GM21447 (cell line): ENCODE measurements at regions not wholly inside any gene's neighbourhood (a gene's known extent, or its start where the extent isn't known, plus 50 kb on each side); places are given as distances from the start of the nearest gene placed in this dataset.
"Not testable (repeated sequence)": the region's sequence is repeated elsewhere in the genome, so short reads cannot be mapped to it uniquely, and the experiment has no call there.

ENCODE experiments used
- ATAC-seq: cut with Tn5 transposase; IDR thresholded peaks from one replicate; pipeline ENCODE4 v1.9.1; 2021; ENCODE audit not compliant: unreplicated experiment

DNA sequence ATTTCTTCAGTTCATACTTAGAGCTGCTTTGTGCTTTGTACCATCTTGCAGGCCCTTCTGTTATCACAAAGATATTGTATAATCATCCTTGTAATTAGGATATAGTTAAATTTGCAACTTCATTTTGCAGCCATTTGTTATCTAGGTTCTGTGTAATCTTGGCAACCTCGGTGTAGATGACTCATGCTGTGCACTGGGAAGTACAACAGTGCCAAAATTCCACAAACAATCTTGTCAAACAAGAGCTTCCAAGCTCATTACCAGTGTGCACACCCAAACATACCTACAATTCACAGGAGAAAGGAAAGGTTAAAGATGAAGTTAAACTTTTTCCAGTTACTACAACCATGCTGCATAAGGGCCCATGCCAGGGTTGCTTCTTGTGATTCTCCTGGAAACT, 1231.8 kb downstream of the CDH11 start:
- ATAC-seq, result no peak

DNA sequence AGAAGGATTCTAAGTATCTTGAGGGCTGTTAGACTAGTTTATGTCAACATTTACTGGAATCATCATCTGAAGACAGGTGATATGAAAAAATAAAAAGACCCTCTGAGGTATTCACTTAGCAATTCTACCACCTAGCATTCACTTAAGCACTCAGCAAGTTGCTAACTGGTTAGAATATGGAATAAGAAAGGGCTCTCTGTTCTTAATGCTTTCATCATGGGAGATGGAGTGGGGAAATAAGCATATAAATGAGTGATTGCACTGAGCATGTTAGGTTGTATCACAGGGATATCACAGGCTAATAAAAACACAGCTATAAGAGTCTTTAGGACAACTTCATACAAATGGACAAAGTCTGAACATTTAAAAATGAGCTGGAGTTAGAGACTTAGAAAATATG, 1238.8 kb downstream of the CDH11 start:
- ATAC-seq, result no peak

DNA sequence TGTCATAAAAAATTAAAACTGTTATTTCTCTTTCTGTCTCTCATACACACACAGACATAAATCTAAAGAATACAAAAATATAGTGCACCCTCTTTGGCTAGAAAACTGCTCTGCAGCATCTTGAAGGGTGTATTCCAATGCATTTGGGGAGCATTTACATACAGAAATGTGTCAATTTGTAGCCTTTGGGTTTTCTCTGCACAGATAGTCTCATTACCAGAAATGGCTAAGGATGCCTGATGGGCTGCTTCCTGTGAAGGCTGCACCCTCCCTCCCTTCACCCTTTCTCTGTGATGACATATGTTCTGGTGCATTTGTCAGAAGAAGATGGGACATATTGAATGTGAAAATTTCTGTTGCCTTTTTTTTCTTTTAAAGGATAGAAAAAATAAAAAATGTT, 1239.3 kb downstream of the CDH11 start:
- no peak for ATAC-seq

DNA sequence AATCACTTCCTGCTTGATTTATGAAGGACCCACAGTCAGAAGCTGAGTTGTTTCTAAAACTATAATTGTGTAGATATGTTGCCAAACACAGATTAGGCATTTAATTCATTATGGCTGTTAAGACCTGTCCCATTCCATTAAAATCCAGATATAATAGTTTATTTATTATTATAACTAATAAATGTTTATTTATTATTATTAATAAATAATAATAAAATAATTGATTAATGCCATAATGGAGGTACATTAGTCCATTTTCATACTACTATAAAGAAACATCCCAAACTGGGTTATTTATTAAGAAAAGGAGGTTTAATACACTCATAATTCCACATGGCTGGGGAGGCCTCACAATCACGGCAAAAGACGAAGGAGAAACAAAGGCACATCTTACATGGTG, 1240.9 kb downstream of the CDH11 start:
- ATAC-seq, result no peak

DNA sequence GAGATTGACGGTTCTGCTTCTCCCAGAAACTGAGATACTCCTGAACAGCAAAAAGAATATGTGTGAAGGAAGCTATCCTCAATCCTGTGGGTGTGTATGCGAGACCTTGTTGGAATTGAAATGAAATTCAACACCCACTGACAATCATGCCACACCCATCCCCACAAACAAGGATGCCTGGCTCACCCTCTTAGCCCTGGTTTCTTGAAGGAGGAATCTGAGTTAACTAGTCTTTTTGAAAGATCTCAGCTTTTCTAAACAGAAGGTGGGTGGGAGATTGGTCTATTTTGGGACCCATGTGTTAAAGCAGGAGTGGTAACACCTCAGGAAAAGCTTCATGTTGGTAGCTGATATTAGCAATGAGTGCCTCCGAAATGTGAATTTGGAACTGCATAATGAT, 1244.5 kb downstream of the CDH11 start:
- ATAC-seq, result no peak

DNA sequence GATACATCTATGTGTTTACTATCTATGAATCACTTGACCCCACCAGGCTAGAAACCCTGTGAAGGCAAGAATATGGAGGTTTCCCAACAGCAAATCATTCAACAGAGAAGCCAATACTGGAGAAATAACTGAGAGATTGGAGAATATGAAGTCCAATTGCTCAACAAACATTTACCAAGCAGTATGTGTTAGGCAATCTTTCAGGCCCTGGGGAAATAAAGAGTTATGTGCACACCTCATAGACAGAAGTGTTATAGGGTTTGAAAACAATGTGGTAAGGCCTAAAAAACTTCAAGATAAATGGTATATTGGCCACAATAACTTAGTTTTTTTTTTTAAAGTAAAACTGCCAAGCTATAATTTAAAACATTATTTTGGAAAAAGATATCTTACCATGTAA, 1245.8 kb downstream of the CDH11 start:
- ATAC-seq, result no peak

DNA sequence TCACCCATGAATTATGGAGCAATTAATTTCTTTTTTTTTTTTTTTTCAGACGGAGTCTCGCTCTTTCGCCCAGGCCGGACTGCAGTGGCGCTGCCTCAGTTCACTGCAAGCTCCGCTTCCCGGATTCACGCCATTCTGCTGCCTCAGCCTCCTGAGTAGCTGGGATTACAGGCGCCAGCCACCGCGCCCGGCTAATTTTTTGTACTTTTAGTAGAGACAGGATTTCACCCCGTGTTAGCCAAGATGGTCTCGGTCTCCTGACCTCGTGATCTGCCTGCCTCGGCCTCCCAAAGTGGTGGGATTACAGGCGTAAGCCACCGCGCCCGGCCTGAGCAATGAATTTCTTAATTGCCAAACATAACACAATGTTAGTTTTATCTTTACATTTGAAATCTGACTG, 1261.2 kb downstream of the CDH11 start:
- ATAC-seq, result not testable (repeated sequence)

DNA sequence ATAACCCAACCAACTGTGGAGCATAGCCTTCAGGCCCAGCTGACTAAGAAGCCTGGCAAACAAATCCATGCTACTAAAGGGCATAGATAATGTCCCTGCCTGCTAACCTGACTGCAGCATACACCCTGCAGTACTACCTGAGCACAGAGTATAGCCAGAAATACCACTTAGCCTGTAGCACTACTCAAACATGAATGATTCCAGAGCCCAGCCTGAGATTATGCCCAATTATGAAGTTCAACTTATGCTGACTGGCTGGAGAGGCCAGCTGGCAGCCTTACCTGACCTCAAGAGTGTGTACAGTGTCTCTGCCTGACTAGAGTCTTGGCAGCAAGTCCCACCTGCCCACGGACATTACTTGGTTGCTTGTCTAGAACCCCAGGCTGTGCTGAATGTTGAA, 1265.3 kb downstream of the CDH11 start:
- no peak for ATAC-seq

DNA sequence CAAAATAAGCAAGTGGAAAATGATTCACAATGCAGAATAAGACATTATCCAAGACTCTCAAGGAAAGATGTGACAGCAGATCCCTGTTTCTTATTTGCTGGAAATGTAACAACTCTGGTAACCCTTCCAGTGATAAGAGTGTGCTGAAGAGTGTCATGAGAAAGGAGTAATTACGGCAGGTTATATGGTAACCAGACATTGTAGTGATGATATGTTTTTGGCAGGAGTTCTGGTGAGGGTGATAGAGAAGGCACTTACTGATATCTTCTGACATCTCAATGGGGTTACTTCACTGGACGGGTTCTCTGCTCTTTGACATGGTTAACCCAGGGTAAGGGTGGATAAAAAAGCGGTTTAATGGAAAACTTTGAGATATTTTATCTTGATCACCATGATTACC, 1270.9 kb downstream of the CDH11 start:
- no peak for ATAC-seq

DNA sequence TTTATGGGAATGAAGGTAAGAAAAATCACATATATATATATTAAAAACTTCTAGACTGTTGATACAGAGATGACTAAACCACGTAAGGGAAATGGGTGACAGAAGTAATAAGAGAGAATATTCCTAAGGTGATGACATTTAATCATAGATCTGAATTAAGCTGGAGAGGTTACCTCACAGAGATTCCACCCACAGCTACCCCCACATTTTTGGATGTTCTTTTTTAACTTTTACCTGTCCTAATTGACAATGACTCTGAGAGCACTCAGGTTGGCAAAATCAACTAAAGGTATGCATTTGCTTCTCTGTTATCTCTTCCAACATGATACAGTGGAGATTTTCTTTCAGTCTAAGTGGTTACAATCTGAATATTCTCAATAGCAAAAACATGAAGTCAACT, 1280.6 kb downstream of the CDH11 start:
- no peak for ATAC-seq

DNA sequence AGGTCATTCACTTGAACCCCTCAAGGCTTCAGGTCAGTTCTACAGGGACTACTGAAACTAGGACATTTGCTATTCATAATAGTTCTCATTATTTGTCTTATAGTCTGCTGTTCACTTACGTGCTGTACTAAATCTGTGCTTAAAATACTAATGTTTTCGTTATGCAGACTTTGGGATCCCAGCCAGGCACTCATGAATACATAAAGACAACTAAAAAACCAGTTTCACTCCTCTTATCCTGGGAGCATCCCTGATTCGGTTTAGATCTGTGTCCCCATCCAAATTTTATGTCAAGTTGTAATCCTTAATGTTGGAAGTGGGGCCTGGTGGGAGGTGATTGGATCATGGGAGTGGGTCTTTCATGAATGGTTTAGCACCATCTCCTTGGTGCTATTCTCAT, 1291.8 kb downstream of the CDH11 start:
- no peak for ATAC-seq

DNA sequence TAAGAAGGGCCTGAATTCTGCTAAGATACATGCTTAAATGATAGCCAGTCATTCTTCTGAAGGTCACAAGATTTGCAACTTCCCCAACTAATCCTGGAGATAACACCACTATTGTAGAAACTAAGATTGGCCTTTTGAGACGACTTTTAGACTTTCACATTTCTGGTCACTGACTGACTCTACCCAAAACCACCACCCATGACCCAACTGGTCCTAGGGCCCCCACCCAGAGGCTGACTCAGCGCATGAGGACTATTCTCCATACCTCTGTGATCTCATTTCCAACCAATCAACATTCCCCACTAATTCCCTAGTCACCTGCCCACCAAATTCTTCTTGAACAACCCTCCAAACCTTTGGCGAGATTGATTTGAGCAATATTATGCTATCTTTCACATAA, 1299.0 kb downstream of the CDH11 start:
- no peak for ATAC-seq

DNA sequence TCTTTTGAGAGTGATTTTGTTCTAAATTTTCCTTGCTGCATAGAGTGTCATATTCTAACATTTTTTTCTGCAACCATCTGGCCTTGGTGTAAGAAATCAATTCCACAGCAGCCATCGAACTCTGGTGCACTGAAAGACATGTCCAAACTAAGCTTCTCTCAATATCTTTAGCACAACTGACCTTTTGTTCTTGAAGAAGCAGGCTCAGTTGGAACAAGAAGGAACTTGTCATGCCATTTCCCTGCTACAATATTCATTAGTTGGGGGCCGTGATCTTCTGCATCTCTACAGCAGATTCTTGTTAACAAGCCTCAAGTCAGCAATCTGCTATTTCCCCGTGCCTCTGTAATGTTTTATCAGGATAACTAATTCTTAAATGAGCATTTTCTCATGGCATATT, 1305.6 kb downstream of the CDH11 start:
- no peak for ATAC-seq

DNA sequence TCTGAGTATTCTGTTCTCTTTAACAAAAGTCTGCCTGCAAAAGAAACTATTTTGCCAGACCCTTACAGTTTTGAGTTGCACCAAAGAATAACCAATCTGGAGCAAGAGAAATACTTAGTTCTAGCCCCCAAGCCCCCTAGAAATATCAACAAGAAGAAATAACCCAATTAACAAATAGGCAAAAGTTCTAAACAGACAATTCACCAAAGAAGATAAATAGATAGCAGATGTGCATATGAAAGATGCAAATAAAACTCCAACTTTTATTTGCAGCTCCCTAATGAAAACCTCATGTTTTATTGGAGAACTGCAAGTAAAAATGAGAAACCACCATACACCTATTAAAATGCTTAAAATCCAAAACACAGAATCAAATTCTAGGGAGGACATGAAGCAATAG, 1308.0 kb downstream of the CDH11 start:
- no peak for ATAC-seq

DNA sequence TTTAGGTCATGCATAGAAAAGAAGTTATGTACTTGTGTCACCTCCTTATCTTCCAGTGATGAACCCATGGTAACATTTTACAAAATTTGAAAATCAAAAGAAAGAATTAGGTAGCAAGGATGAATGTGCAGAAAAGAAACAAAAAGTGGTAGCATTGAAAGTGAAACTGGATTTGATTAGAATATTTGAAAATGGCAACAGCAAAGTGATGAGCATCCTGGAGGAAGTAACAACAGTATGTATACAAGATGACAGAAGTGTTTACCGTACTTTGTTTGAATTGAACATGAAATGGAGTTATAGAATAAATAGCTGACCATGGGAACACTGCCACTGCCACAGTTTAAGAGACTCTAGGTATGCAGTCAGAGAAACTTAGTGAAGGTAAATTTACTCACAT, 1313.1 kb downstream of the CDH11 start:
- no peak for ATAC-seq

DNA sequence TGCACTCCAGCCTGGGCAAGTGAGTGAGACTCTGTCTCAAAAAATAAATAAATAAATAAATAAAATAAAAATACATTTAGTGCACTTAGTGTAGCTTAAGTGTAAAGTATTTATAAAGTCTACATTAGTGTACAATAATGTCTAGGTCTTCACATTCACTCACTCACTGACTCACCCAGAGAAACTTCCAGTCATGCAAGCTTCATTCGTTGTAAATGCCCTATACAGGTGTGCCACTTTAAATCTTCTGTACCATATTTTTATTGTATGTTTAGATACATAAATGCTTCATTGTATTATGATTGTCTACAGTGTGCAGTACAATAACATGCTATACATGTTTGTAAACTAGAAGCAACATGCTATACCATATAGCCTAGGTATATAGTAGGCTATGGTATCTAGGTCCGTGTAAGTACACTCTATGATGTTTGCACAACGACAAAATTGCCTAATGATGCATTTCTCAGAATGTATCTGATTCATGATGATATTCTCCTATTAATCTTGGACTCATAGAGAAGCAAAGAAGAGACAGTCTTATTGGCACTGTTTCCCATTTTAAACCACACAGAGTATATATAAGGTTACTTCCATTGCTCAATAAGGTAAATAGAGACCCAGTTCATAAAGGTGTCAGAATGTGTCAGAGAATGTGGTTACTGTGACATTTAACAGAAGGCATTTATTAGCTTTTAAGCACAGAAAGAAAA, 1314.9 kb downstream of the CDH11 start:
- no peak for ATAC-seq

DNA sequence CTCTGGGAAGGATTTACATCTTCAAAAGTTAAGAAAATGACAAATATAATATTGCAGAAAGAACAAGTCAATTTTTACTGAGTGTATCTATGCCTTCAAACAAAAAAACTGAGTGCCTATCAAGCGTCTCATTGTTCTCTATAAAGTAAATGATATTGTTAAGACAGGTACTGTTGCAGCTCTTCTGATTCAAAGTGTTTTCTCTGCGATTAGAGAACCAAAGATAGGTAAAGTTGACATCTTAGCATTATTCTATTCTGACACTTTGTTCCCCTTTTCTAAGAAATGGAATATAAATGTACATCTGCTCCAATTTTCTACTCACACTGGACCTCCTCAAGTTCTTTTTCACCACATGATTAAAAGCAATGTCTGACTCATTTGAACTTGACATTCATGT, 1317.7 kb downstream of the CDH11 start:
- ATAC-seq, result no peak

DNA sequence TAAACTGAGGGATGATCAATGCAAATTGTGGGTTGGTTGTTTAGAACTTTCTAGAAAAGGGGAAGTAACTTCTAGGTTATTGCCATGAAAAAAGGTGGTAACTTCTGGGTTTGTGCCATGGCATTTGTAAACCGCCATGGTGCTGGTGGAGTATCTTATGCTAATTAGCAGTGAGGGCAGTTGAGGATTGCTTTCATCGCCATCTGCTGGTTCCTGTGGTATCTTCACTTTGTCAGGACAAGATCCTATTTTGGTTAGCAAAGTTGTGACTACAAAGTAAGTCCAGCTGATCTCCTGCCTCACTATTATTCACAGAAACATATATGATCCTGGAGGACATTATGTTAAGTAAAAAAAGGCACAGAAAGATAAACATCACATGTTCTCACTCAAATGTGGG, 1332.3 kb downstream of the CDH11 start:
- ATAC-seq, result no peak

DNA sequence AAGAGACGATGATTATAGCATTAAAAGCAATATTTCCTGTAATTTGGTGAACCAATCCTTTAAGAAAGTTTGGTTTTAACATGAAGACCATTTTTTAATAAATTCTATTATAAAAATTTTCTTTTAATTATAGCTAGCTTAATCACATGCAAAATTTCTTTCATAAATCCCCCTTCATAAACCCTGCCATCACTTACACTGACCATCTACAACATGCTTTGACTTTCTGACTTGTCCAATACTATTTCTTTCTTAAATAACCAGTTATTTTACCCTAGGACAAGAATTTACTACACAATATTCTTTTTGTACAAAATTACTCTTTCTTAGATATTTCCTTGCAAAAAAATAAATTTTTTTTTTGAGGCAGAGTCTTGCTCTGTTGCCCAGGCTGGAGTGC, 1334.8 kb downstream of the CDH11 start:
- no peak for ATAC-seq

DNA sequence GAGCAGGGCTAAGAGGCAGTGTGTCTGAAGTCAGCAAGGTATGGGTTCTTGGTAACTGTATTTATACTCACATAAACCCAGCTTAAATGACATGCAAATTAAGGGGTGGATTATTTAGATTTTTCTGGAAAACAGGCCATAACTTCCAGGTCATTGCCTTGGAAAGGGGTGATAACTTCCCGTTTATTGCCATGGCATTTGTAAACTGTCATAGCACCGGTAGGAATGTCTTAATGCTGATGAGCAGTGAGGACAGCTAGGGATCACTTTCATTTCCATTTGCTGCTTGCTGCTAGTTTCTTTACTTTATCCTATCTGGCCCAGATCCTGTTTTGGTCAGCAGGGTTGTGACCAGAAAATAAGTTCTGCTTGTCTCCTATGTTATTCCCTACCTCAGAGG, 1336.7 kb downstream of the CDH11 start:
- no peak for ATAC-seq

DNA sequence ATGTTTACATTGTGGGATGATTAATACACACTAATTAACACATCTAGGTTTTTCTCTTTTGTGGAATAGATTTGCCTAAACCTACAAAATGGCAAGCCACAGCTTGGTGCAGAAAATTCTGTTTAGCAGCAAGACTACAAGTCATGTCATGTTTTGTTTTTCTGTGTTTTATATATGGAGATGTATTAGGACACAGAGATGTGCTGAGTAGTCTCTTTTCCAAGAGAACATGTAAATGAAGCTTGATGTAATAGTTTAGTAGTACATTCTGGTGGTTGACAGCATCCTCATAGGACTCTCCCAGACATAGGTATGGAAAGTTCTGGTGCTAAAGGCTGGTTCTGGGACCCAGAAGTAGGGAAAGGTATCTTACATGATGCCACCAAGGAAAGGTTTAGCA, 1345.4 kb downstream of the CDH11 start:
- ATAC-seq, result no peak

DNA sequence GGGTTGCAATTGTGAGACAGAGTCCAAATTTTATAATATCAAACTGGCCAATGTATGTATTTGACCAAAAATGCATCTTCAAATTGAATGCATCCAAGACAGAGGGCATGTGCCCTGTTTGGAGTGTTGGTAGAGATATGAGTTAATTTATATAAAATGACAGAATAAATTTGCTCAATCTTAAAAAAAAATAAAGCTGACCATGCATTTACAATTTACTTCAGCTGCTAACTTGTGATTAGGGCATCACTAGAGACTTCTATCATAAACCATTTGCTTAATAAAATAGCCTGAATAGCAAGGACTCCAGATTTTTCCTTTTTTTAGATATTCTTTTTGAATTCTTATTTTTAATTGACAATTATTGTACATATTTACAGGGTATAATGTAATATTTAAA, 1345.8 kb downstream of the CDH11 start:
- no peak for ATAC-seq

DNA sequence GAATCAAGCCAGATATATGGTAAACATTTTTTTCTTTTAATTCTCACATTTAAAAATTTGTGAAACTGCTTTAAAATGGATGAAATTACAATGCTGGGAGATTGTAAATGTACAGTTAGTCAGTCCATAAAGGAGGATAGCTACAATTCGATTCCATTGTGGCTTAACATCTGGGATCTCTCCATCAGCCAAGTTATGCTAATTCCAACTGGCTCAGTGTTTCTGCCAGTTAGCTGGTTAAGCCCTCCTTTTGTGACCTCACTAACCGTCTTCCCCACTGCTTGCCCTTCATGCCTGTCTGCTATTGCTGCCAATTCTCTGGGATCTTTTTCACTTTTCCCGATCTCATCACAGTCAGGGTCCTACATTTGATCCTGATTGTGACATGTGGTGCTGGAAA, 1347.6 kb downstream of the CDH11 start:
- no peak for ATAC-seq

DNA sequence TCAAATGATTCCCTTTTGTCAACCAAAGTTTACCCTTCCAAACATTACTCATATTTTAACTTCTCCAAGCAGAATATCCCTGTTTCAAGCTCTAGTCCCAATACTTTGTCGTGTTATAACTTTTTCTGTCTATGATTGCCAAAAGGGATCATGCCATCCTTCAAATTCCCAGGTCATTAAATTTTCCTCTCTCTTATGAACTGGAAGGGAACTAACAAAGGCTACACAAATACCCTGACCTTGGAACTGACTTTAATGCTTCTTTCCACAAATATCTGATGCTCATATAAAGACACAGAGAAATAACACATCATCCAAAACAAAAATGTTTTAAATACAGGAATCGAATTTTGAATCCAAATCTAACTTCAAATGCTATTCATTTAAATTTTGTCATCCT, 1352.7 kb downstream of the CDH11 start:
- ATAC-seq, result no peak
